ENCODE measurements at regions not wholly inside any gene's neighbourhood (a gene's known extent, or its start where the extent isn't known, plus 50 kb on each side); places are given as distances from the start of the nearest gene placed in this dataset.
A peak's percentile ranks its signal among the peaks of the same experiment; 100 is the strongest.

DNA sequence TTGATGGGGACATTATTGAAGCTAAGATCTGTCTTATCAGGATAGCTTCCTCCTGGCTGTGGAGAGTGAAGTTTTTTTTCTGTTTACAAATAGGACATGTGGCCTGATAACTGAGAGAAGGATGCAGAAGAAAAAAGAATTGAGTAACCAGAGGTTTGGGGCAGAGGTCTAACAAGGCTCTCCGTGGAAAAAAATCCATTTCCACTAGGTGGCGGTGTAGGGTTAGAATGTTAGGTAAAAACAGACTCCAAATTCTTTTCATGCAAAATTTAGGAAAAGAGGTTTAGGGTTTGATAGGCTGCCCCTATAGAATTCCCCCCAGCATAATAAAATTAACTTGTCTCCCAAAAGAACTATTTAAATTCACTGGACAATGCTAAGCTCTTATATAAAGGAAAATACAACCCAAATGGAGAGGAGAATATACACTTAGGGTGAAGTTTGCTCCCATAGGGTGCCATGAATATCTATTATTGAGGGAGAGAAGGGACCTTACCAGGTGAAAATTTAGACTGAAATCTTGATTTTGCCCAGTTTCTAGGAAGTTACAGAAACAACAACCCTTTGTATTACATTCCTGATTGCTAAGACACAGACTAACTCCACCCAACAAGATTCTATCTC lies 1560.4 kb downstream of the OTOL1 start:
- DNase-seq, result peak; percentile 50

DNA sequence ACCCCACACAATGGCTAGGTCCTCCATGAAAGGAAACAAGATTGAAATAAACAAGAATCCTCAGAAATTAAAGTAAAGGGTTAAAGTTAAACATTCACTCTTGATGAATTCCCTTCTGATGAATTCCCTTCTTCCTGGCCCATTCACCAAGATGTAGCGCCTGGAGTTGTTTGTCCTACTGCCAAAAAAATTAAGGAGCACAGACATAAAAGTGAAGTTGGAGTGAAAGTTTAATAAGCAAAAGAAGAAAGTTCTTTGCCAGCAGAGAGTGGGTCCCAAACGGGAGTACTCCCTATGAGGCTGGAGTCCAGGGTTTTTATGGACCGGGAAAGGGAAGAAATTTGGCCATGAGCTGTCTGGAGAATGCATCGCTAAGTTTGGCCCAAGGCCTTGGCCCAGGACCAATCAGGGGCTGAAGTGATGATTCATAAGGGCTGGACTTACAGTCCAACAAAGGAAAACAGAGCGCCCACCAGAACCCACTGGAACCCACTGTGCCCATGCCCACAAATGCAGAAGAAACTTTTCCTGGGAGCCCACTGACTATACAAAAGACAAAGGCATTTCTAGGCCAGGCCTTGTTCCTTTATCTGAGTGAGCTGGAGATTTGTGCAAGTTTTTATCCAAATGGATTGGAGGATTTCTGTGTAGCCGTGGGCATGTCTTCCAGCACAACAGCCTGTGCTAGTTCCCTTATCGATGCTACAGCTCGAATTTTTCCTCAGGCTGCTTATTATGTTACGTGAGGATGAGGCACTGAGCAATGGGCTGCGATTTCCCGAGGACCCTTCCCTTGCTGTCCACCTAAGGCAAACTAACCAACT lies 1561.6 kb downstream of the OTOL1 start:
- no peak for DNase-seq

DNA sequence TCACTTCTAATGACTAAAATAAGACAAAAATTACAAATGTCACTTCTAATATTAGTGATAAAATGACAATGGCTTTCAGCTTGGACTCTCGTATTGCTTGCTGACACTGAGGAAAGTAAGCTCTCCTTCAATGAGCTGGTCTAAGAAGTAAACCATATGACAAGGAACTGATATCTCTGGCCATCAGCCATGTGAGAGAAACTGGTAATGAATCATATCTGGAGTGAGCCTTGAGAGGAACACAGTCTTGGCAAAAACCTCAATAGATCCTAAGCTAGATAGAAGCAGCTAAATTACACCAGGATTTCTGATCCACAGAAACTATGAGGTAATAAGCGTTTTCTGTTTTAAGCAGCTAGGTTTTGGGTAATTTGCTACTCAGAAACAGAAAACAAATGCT lies 1575.1 kb downstream of the OTOL1 start:
- no peak for DNase-seq
